ENCODE measurements at regions not wholly inside any gene's neighbourhood (a gene's known extent, or its start where the extent isn't known, plus 50 kb on each side); places are given as distances from the start of the nearest gene placed in this dataset.

- in situ Hi-C loops (cut with HindIII; ENCODE audit: low sequenced_read_pairs) = no loop called here
- no peak for DNase-seq (ENCODE audit: low spot score)
Measured at GRCh38 chr5:53350368-53350767, 130.1 kb upstream of the FST start.

- in situ Hi-C loops (cut with HindIII; ENCODE audit: low sequenced_read_pairs) = no loop called here
- DNase-seq (ENCODE audit: low spot score) = no peak
Measured at GRCh38 chr5:53350991-53351770, 129.2 kb upstream of the FST start.

GRCh38 chr5:53355316-53355715 is 125.1 kb upstream of the FST start:
- in situ Hi-C loops (cut with HindIII; ENCODE audit: low sequenced_read_pairs) = no loop called here

GRCh38 chr5:53355931-53356330 is 124.5 kb upstream of the FST start:
- in situ Hi-C loops (cut with HindIII; ENCODE audit: low sequenced_read_pairs) = no loop called here
- no peak for DNase-seq (ENCODE audit: low spot score)

More at GRCh38 chr5:53355316-53355715, 125.1 kb upstream of the FST start:
- no peak for DNase-seq (ENCODE audit: low spot score)

- in situ Hi-C loops (cut with HindIII; ENCODE audit: low sequenced_read_pairs) = no loop called here
- no peak for DNase-seq (ENCODE audit: low spot score)
Measured at GRCh38 chr5:53357439-53357838, 123.0 kb upstream of the FST start.

GRCh38 chr5:53358794-53359193 is 121.6 kb upstream of the FST start:
- in situ Hi-C loops (cut with HindIII; ENCODE audit: low sequenced_read_pairs) = no loop called here
- DNase-seq (ENCODE audit: low spot score) = no peak

GRCh38 chr5:53359916-53360517 is 120.4 kb upstream of the FST start:
- in situ Hi-C loops (cut with HindIII; ENCODE audit: low sequenced_read_pairs) = no loop called here
- DNase-seq (ENCODE audit: low spot score) = no peak

GRCh38 chr5:53360811-53361210 is 119.6 kb upstream of the FST start:
- no peak for DNase-seq (ENCODE audit: low spot score)

GRCh38 chr5:53361708-53362107 is 118.7 kb upstream of the FST start:
- DNase-seq (ENCODE audit: low spot score) = no peak

More at GRCh38 chr5:53360811-53361210, 119.6 kb upstream of the FST start:
- in situ Hi-C loops (cut with HindIII; ENCODE audit: low sequenced_read_pairs) = no loop called here

GRCh38 chr5:53362521-53362941 is 117.9 kb upstream of the FST start:
- in situ Hi-C loops (cut with HindIII; ENCODE audit: low sequenced_read_pairs) = no loop called here

More at GRCh38 chr5:53361708-53362107, 118.7 kb upstream of the FST start:
- in situ Hi-C loops (cut with HindIII; ENCODE audit: low sequenced_read_pairs) = no loop called here

GRCh38 chr5:53364061-53364460 is 116.4 kb upstream of the FST start:
- in situ Hi-C loops (cut with HindIII; ENCODE audit: low sequenced_read_pairs) = no loop called here

More at GRCh38 chr5:53362521-53362941, 117.9 kb upstream of the FST start:
- DNase-seq (ENCODE audit: low spot score) = no peak

GRCh38 chr5:53366245-53366644 is 114.2 kb upstream of the FST start:
- in situ Hi-C loops (cut with HindIII; ENCODE audit: low sequenced_read_pairs) = no loop called here
- DNase-seq (ENCODE audit: low spot score) = no peak

More at GRCh38 chr5:53364061-53364460, 116.4 kb upstream of the FST start:
- DNase-seq (ENCODE audit: low spot score) = no peak

GRCh38 chr5:53367727-53368126 is 112.7 kb upstream of the FST start:
- in situ Hi-C loops (cut with HindIII; ENCODE audit: low sequenced_read_pairs) = no loop called here
- no peak for DNase-seq (ENCODE audit: low spot score)

- in situ Hi-C loops (cut with HindIII; ENCODE audit: low sequenced_read_pairs) = no loop called here
- no peak for DNase-seq (ENCODE audit: low spot score)
Measured at GRCh38 chr5:53368516-53368915, 111.9 kb upstream of the FST start.

GRCh38 chr5:53368966-53369605 is 111.3 kb upstream of the FST start:
- no peak for DNase-seq (ENCODE audit: low spot score)
- in situ Hi-C loops (cut with HindIII; ENCODE audit: low sequenced_read_pairs) = no loop called here

GRCh38 chr5:53369681-53370080 is 110.7 kb upstream of the FST start:
- no peak for DNase-seq (ENCODE audit: low spot score)
- in situ Hi-C loops (cut with HindIII; ENCODE audit: low sequenced_read_pairs) = no loop called here

- no peak for DNase-seq (ENCODE audit: low spot score)
- in situ Hi-C loops (cut with HindIII; ENCODE audit: low sequenced_read_pairs) = no loop called here
Measured at GRCh38 chr5:53373451-53374158, 106.8 kb upstream of the FST start.

GRCh38 chr5:53376853-53377252 is 103.6 kb upstream of the FST start:
- DNase-seq (ENCODE audit: low spot score) = no peak
- in situ Hi-C loops (cut with HindIII; ENCODE audit: low sequenced_read_pairs) = no loop called here

- no peak for DNase-seq (ENCODE audit: low spot score)
- in situ Hi-C loops (cut with HindIII; ENCODE audit: low sequenced_read_pairs) = no loop called here
Measured at GRCh38 chr5:53378190-53378589, 102.2 kb upstream of the FST start.
